GM08714 (cell line): ENCODE measurements at regions not wholly inside any gene's neighbourhood (a gene's known extent, or its start where the extent isn't known, plus 50 kb on each side); places are given as distances from the start of the nearest gene placed in this dataset.

ENCODE experiments used
- H3K4me3 ChIP-seq: fragments of 200-500 bp; sonication (Bioruptor generic); 2 replicates; pipeline ENCODE4 v1.5.1; 2014; ENCODE audit warnings: mild to moderate bottlenecking, low read length, inconsistent platforms
- ZNF274 ChIP-seq: IDR thresholded peaks from 2 replicates; pipeline ENCODE4 v1.6.1; 2012; ENCODE audit warnings: mild to moderate bottlenecking, low read depth, low read length

DNA sequence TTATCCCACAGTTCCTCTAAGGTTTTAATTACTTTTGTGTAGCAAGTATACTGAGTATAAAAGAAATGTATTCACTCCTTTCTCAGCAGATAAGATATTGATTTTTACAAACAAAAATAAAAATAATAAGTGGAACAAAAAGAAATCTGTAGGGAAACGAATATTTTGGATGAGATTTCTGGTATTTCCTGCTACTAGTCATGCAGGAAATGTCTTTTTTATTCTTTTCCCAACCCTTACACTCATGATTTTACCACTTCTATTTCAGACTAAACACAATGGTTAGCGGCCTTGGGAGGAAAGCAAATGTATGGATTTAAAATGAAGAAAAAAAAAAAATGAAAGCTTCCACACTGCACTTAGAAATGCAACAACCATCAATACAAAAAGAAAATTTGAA is 580.5 kb upstream of the MARCKS start:
- TF ChIP-seq ZNF274: no peak
- H3K4me3 ChIP-seq: no peak overlapping the region

DNA sequence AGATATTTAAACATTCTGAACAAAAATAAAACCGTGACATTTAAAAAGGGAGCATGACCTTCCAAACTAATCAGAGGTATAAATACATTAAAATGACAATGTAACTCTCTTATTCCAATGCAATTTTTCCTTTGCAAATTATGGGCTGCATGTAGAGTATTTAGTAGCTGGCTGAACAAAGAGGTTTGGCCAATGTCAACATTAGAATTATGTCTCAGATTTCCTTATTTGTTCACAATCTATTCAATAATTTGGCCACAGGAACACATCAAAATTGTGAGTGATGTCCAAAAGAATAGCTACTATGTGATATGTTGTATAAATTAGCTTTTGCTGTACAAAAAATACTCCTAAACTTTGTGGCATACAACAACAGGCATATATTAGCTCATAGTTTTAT is 580.0 kb upstream of the MARCKS start:
- no peak for TF ChIP-seq ZNF274
- no peak overlapping the region for H3K4me3 ChIP-seq

DNA sequence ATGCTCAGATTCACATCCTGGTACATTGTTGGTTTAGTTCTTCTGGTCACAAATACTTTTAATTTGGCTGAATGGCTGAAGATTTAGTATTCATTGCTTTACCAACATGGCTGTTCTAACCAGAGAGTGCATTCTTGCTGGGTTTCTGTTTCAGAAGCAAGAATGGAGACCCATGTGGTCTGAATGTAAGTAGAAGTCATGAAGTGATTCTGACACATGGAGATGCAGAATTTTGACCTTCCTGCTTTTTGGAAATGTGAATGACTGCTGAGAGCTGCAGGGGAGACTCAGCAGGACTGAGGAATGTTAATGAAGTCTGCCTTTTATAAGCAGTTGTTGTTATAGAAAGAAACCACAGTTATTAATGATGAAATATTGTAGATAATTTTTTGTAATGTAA is 576.1 kb upstream of the MARCKS start:
- TF ChIP-seq ZNF274: no peak
- H3K4me3 ChIP-seq: no peak overlapping the region

DNA sequence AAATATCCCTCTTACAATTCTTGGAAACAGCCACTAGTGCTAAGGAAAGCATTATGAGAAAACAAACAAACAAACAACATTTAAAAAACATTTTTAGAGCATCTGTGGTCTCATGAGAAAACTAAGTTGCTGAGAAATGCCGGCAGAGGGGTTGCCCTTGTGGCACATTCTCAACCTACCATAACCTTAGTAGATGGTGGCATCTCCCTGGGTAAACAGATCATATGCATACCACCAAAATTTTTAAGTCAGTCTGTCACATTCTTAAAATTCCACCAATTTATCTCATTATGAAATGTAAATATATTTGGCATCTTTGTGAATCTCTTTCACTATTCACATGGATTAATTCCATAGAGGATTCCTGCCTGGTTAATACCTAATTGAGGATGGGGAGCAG is 575.7 kb upstream of the MARCKS start:
- H3K4me3 ChIP-seq: no peak overlapping the region
- no peak for TF ChIP-seq ZNF274

DNA sequence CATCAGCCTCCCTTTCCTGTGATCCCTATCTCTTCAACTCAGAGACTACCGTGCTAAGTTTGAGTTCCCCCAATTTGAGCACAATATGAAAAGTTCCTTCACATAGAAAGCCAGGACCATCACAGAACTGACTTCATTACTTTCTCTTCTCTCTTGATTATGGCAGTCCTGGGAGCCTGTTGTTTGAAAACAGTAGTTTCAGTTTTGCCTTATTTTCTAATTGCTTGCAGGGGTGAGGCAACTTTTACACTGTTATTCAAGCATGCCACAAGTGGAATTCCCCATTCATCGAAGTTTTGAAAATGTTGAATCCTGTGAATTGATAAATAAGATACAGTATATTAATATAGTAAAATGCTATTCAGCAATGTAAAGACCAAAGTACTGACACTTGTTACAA is 569.7 kb upstream of the MARCKS start:
- no peak for TF ChIP-seq ZNF274
- H3K4me3 ChIP-seq: no peak overlapping the region

DNA sequence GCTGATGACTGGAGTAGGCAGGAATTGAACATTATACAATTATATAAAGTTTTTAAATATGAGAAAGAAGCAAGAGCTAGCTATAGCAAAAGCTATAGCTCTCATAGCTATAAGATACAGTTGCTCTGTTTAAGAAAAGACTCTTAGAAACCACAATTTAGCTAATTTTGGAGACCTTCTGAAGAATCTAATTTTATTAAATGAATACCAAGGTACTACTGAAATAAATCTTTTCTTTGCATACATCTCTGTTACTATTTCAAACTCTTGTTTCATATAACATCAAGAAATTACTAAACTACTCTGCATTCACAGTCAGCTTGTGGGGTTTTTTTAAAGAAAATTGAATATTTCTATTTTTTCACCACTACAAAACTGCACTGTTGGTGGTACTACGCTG is 568.7 kb upstream of the MARCKS start:
- no peak for TF ChIP-seq ZNF274
- no peak overlapping the region for H3K4me3 ChIP-seq

DNA sequence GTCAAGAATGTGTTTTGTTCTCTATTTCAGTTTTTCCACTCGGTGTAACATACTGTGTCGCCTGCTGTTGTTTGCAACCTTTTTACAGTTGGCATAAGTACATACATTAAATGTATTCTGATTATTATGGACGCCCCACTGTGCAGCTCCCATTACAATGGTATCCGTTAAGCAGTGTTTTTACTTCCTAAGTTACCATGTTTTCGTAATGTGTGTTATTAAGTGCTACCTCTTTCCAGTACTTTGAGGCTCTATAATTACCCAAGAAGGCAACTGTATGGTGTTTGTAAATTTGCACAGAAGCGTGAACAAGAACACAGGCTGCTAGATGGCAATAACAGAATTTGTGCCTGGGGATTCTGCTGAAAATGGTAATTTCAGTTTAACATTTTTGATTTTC is 568.0 kb upstream of the MARCKS start:
- H3K4me3 ChIP-seq: no peak overlapping the region
- TF ChIP-seq ZNF274: no peak

DNA sequence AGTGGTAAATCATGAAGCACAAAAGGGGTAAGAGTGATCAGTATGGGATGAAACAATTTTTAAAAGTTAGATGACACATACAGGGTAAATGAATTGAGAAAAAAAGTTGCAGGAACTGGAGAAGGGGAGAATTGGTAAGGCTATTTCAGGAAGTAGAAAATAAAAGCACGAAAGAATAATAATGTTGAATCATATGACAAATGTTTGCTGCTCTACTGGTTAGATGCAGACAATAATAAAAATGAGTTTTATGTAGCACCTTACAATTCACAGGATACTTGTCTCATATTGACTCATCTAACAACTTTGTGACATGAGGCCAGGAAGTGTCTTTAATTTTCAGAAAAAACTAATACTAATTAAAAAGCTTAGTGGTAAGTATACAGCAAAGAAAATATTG is 566.5 kb upstream of the MARCKS start:
- no peak for TF ChIP-seq ZNF274
- no peak overlapping the region for H3K4me3 ChIP-seq

DNA sequence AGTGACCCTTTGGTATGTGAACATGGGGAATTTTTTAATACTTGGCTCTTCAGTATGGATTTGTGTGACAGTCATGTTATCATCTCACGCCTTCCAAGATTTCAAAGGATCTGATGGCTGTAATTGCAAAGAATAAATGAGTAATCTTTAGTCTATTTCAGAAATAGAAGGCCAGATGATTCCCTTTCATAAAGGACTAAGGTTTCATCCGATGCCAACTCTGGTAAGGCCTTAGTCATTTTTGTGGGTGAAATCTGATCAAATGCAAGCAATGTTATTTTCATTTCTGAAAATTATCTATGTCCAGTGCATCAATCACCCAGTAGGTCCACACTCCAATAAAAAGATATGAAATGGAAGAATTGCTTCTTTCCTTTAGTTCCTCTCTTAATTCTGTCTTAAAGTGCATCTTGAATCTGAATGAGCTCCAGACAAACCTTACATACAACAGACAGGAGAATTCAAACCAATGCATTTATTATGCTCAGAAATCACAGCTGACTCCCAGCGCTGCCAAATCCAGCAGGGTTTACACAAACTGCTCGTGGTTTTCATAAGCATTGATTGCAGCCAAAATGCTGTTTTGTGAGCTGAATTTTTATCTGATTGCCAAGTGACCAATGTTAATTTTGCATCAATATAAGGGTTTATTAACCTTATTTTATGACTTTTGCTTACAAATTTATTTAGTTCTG is 565.2 kb upstream of the MARCKS start:
- no peak for TF ChIP-seq ZNF274
- H3K4me3 ChIP-seq: no peak overlapping the region

DNA sequence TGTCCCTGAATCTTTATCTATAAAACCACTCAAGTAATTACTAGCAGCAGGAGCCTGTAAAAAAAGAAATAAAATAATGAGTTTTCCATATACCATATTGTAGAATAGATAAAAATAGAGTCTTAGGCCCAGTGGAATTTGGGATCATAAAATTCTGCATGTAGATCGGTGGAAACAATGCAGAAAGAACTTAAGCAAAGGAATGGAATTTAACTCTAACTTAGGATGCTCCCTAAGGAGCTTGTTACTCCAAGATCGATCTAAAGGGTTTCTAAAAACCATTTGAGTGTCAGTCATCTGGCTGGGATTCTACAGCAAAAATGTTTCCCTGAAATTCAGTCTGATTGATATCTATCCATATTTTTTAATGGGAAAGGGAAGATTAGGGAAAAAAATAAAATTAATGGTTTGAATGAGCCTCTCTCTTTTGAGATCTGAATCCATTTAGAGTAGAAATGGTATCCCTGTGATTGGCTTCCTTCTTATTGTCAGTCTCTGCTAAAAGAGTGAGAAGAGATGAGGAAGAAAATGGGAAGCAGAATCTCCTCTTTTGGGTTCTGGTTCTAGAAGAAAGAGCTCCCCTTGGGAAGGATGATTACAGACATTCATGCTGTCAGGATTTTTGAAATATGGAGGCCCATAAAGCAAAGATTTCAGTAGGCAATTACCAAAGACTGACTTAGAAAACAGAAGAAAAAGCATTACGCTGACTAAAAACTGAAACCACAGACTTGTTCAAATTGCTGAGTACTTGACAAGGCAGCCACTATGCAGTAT is 564.3 kb upstream of the MARCKS start:
- no peak overlapping the region for H3K4me3 ChIP-seq
- TF ChIP-seq ZNF274: no peak

DNA sequence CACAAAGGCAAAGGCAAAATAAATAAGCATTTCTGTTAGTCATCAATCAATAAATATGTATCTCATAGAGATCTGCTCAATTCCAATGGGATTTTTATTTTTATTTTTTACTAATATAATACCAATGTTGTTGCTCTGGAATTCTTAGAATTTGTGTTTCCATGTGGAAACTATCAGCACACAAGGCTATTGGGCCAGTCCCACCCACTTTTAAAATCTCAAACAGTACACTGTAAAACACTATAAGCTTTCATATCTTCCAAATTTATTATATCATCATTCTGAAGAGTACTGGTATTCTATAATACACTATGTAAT is 563.8 kb upstream of the MARCKS start:
- no peak overlapping the region for H3K4me3 ChIP-seq
- TF ChIP-seq ZNF274: no peak

DNA sequence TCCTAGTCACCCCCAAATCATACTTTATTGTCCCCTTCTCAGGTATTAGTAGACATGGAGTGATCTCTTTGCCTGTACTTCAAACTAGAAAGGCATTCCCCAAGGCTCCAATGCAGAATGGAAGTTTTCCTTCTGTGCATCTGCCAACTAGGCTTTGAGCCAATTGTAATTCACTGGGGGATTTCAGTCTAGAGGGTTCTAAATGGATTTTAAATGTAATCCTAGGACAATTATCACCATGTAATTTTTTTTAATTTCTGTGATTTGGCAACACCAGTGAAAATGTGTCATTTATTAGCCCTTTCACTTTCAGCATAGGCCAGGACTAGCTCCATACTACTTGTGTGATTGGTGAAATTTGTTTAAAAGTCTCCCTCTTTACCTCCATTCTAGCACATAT is 557.6 kb upstream of the MARCKS start:
- no peak for TF ChIP-seq ZNF274
- no peak overlapping the region for H3K4me3 ChIP-seq

DNA sequence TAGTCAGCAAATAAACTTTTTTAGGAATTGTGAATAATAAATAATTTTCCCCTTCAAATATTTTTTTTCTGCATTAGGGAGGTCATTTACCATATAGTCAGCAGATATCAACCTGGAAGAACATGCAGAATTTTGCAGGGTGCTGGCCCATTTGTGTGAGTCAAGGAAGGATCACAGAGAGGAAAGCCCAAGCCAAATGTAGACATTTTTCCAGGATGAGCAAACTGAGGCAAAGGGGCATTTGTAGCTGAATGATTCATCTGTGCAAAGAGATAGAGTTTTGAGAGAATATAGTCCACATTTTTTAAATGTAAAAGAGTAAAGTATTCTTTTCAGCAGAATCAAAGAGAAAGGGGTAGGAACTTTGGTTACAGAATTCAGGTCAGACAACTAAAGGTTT is 555.5 kb upstream of the MARCKS start:
- no peak overlapping the region for H3K4me3 ChIP-seq
- TF ChIP-seq ZNF274: no peak

DNA sequence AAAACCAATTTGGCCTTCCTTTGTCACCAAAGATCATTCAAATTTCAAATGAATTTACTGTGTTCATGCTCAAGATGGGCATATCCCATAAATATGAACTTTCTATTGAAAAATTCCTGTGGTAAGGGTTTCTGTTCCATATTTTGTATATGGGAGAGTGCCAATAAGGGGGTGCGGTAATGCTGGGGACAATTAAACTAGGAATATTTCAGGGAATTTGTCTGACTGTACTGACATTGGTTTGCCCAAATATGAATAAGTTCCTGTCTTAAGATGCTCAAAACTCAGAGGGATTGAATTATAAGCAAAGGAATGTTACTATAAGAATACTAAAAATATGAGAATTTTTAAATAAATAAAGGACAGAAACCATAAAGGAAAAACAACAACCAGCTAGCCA is 553.0 kb upstream of the MARCKS start:
- no peak overlapping the region for H3K4me3 ChIP-seq
- no peak for TF ChIP-seq ZNF274

DNA sequence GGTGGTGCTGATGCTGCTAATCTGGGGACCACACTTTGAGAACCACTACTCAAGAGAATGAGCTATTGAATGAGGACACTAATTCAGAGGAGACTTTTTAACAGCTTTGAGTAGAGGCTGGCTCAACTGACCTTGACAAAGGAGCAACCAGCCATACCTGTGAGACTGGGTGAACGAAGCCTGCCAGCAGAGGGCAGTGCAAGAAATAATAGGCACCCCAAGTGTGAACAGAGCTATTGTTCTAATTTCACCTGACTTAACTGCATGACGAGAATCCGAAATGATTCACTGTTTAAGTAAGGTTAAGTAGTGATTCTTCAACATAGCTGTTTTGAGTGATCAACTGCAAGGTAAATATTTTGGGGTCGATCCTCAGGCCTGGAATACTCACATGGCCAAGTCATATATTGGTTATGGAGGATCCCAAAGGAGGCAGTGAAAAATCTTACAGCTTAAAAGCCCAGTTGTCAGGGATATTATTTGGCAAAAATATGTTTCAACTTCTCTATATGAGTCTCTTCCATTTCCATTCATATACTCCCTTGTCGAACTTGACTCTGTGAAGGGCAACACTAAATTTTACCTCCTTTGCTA is 550.5 kb upstream of the MARCKS start:
- no peak for TF ChIP-seq ZNF274
- H3K4me3 ChIP-seq: no peak overlapping the region
